ENCODE measurements at regions not wholly inside any gene's neighbourhood (a gene's known extent, or its start where the extent isn't known, plus 50 kb on each side); places are given as distances from the start of the nearest gene placed in this dataset.

GRCh38 chr6:112899541-112899940, 552.4 kb downstream of the RFPL4B start:
- TF ChIP-seq CTCF (IDR thresholded peaks at IDR 0.05), result no peak
- TF ChIP-seq, protein P1, sequence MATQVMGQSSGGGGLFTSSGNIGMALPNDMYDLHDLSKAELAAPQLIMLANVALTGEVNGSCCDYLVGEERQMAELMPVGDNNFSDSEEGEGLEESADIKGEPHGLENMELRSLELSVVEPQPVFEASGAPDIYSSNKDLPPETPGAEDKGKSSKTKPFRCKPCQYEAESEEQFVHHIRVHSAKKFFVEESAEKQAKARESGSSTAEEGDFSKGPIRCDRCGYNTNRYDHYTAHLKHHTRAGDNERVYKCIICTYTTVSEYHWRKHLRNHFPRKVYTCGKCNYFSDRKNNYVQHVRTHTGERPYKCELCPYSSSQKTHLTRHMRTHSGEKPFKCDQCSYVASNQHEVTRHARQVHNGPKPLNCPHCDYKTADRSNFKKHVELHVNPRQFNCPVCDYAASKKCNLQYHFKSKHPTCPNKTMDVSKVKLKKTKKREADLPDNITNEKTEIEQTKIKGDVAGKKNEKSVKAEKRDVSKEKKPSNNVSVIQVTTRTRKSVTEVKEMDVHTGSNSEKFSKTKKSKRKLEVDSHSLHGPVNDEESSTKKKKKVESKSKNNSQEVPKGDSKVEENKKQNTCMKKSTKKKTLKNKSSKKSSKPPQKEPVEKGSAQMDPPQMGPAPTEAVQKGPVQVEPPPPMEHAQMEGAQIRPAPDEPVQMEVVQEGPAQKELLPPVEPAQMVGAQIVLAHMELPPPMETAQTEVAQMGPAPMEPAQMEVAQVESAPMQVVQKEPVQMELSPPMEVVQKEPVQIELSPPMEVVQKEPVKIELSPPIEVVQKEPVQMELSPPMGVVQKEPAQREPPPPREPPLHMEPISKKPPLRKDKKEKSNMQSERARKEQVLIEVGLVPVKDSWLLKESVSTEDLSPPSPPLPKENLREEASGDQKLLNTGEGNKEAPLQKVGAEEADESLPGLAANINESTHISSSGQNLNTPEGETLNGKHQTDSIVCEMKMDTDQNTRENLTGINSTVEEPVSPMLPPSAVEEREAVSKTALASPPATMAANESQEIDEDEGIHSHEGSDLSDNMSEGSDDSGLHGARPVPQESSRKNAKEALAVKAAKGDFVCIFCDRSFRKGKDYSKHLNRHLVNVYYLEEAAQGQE (IDR thresholded peaks at IDR 0.05; ENCODE audit: insufficient read depth in 1 of 2, low read depth in 2 of 2, low read length in 1 of 2), result no peak
- TF ChIP-seq TCF7L2 (IDR thresholded peaks at IDR 0.05; ENCODE audit: low read depth, low read length), result no peak
- TF ChIP-seq POLR2AphosphoS5 (IDR thresholded peaks at IDR 0.05; ENCODE audit: low read depth, low read length), result no peak
- no peak for TF ChIP-seq SIN3A (IDR thresholded peaks at IDR 0.05; ENCODE audit: borderline replicate concordance, insufficient read depth, low read depth, low read length)
